ENCODE measurements at regions not wholly inside any gene's neighbourhood (a gene's known extent, or its start where the extent isn't known, plus 50 kb on each side); places are given as distances from the start of the nearest gene placed in this dataset.

- TF ChIP-seq CHD7 (IDR thresholded peaks at IDR 0.05; ENCODE audit: insufficient replicate concordance, low read length), result no peak
- no peak for TF ChIP-seq CHD1 (IDR thresholded peaks at IDR 0.05; ENCODE audit: low read depth, low read length)
- no peak for TF ChIP-seq BRCA1 (IDR thresholded peaks at IDR 0.05; ENCODE audit: low read depth, low read length)
- no peak for TF ChIP-seq TAF1 (IDR thresholded peaks at IDR 0.05; ENCODE audit: low read depth, low read length)
Observed at GRCh38 chr20:52681288-52681687, 290.9 kb upstream of the TSHZ2 start (continued).

Measured in H1 (cell line).